LNCaP clone FGC (cell line): ENCODE measurements at regions not wholly inside any gene's neighbourhood (a gene's known extent, or its start where the extent isn't known, plus 50 kb on each side); places are given as distances from the start of the nearest gene placed in this dataset.

ENCODE experiments used
- DNase-seq: peaks from one replicate; pipeline ENCODE4 v3.0.0-alpha.2; 2011; ENCODE audit warnings: low read depth
- H3K4me3 ChIP-seq: 2 replicates; pipeline ENCODE4 v1.5.1; 2011; ENCODE audit warnings: mild to moderate bottlenecking, low read depth, low read length, control low read depth
- TF ChIP-seq, protein P1 (sequence below): IDR thresholded peaks from 2 replicates; pipeline ENCODE4 v1.5.1; 2012; ENCODE audit warnings: mild to moderate bottlenecking; ENCODE audit not compliant: control insufficient read depth, insufficient read depth; ENCODE audit errors: extremely low read depth

DNA sequence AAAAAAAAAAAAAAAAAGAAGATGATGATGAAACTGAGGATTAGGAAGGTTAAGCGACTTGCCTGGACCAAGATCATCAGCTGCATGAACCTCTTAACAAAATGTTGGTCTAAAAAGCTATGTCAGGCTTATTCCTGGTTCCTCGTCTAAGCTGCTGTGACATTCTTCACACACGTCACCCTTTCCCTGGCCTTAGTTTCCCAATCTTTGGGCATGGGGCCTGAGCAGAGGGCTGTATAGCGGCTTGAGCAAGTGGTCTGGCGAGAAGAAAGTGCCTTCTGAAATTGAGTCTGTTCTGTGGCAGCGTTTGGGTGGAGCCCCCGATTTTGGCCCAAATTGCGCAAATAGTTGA is 58.7 kb upstream of the CCND2 start:
- TF ChIP-seq, protein P1, sequence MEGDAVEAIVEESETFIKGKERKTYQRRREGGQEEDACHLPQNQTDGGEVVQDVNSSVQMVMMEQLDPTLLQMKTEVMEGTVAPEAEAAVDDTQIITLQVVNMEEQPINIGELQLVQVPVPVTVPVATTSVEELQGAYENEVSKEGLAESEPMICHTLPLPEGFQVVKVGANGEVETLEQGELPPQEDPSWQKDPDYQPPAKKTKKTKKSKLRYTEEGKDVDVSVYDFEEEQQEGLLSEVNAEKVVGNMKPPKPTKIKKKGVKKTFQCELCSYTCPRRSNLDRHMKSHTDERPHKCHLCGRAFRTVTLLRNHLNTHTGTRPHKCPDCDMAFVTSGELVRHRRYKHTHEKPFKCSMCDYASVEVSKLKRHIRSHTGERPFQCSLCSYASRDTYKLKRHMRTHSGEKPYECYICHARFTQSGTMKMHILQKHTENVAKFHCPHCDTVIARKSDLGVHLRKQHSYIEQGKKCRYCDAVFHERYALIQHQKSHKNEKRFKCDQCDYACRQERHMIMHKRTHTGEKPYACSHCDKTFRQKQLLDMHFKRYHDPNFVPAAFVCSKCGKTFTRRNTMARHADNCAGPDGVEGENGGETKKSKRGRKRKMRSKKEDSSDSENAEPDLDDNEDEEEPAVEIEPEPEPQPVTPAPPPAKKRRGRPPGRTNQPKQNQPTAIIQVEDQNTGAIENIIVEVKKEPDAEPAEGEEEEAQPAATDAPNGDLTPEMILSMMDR: no peak
- DNase-seq: no peak
- no peak overlapping the region for H3K4me3 ChIP-seq

DNA sequence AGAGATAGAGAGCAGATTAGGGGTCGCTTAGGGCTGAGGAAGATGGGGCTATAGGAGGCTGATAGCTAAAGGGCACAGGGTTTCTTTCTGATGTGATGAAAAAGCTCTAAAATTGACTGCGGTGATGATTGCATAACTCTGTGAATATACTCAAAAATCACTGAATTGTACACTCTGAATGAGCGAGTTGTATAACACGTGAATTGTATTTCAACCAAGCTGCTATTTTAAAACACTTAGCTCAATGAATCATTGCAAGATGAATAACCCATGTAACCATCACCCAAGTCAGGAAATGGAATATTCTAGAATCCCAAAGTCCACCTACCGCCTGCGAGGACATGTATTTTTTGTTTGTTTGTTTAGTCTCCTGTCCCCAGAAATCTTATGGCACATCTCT is 60.1 kb upstream of the CCND2 start:
- DNase-seq: no peak
- TF ChIP-seq, protein P1: no peak
- no peak overlapping the region for H3K4me3 ChIP-seq

DNA sequence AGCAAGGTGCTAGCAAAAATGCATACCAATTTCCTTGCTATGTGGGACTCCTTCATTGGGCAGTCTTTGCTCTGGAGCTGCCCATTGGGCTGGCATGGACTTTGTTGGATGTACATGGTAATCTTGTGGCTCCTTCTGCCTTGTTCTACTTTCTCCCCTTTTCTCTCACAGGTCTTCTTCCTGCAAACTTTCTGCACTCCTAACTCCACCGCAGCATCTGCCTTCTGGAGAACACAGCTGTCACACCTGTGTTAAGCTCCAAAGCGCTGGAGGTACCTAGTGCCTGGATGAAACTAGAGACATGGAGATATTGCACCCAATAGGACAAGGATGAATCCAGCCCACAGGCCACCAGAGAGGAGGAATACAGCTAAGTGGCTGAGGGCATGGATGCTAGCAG is 60.7 kb upstream of the CCND2 start:
- no peak for DNase-seq
- no peak overlapping the region for H3K4me3 ChIP-seq
- TF ChIP-seq, protein P1: no peak

DNA sequence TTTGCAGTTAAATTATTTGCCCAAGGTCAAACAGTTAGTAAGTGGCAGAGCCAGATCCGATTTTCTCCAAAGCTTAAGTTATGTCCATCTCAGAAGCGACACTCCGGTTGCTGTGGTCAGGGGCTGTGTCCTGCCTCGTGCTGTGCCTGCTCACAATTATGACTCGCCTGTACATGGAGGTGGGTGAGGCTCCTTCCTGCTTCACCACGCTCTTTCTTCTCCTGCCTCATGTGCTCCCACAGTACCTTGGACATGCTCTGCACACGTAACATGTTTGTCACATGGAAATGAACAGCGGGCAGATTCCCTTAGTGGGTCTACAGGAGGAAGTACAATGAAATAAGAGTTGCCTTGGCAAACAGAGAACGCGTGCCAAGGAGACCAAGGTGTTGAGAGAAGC is 62.2 kb upstream of the CCND2 start:
- no peak overlapping the region for H3K4me3 ChIP-seq
- TF ChIP-seq, protein P1: no peak
- no peak for DNase-seq

DNA sequence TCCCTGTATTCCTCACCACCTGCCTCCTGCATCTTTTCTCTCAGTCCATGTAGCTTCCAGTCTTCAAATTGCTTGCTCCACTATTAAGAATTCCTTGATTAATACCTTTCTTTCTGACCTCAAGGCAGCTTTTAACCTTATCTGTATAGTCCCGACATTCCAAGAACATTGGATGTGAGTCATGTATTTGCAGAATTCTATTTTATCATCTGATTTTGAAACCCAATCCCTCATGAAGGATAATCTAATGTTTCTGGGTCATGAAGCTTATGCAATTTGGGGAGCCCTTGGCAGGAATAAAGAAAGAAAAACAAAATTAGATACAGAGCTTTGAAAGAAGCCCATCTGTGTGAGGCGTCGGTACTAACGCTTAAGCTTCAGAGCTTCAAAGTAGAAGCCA is 63.4 kb upstream of the CCND2 start:
- TF ChIP-seq, protein P1: no peak
- no peak for DNase-seq
- no peak overlapping the region for H3K4me3 ChIP-seq

DNA sequence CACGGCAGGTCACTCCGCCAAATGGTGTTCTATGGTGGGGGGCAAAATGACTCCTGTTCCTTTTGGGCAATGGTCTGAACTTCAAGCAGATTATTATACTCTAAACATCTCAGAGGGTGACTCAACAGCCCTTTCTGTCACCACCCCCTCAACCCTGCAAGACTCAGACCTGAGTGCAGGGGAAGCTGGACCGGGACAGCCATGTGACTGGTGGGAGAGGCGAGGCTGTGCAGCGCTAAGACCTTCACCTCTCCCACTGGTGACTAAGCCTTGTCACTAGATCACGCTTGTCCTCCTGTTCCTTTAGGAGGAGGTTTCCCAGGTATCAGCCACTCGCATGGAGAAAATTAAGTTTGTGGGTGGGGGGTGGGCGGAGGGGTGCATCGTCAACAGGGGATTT is 67.1 kb upstream of the CCND2 start:
- TF ChIP-seq, protein P1: no peak
- no peak for DNase-seq
- H3K4me3 ChIP-seq: no peak overlapping the region

DNA sequence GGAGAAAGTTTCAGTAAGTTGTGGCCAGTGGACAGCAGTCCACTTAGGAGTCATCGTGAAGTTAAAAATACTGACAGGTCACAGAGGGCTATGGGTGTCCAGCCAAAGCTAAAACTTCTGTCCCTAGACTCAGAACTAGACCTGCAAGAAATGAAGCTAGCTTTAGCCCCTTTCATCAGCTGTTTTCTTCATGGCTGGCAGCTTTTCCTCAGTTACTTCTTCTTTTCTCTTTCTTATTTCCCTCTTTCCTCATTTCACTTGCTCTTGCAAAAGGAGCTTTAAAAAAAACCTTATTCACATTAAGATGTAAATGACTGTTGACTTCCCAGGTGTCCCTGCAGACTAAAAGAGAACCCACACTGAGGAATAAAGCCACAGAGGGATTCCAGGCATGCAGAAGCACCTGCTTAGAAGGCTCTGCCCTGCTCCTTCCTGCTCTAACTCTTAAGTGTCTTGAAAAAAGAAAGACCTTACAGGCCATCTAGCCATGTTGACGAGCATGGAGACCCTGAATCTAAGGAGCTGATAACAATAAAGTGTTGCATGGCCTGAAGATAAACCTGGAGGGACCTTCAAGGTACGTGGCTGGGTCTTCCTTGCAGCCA is 69.7 kb upstream of the CCND2 start:
- DNase-seq: no peak
- TF ChIP-seq, protein P1: no peak

More for the DNA sequence above, 69.7 kb upstream of the CCND2 start:
- H3K4me3 ChIP-seq: no peak overlapping the region
